ENCODE measurements at regions not wholly inside any gene's neighbourhood (a gene's known extent, or its start where the extent isn't known, plus 50 kb on each side); places are given as distances from the start of the nearest gene placed in this dataset.

DNA sequence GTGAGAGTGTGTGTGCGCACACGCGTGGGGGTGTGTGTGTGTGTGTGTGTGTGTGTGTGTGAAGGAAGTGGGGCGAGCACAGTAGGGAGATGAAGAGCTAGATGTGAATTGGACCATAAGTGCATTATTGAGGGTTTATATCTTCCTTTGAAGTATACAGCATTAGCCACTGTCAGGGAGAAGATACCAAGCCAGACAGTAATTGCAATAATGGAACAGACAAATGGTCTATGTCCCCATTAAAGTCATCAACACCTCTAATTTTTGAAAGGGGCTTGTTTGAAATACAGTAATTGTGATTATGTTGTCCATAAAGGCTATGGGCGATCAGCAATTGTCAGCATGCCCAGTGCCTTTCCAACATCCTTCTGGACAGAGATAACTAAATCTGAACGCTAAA lies 429.2 kb upstream of the NR2F2 start:
- H3K4me3 ChIP-seq (ENCODE audit: severe bottlenecking): no peak overlapping the region
- ATAC-seq (ENCODE audit: low read depth) (no peak), DNase-seq (ENCODE audit: low spot score) (no peak)
- H3K36me3 ChIP-seq (ENCODE audit: low read depth): no peaks in the 10 kb centered on the region
- no peaks in the 10 kb centered on the region for H3K9me3 ChIP-seq (ENCODE audit: severe bottlenecking)
- no peaks in the 10 kb centered on the region for H3K27me3 ChIP-seq (ENCODE audit: insufficient read depth, poor library complexity, severe bottlenecking)
- TF ChIP-seq, protein P1, sequence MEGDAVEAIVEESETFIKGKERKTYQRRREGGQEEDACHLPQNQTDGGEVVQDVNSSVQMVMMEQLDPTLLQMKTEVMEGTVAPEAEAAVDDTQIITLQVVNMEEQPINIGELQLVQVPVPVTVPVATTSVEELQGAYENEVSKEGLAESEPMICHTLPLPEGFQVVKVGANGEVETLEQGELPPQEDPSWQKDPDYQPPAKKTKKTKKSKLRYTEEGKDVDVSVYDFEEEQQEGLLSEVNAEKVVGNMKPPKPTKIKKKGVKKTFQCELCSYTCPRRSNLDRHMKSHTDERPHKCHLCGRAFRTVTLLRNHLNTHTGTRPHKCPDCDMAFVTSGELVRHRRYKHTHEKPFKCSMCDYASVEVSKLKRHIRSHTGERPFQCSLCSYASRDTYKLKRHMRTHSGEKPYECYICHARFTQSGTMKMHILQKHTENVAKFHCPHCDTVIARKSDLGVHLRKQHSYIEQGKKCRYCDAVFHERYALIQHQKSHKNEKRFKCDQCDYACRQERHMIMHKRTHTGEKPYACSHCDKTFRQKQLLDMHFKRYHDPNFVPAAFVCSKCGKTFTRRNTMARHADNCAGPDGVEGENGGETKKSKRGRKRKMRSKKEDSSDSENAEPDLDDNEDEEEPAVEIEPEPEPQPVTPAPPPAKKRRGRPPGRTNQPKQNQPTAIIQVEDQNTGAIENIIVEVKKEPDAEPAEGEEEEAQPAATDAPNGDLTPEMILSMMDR (IDR thresholded peaks at IDR 0.05; ENCODE audit: poor library complexity, severe bottlenecking): no peak
- H3K27ac ChIP-seq (ENCODE audit: poor library complexity, severe bottlenecking): no peak overlapping the region
- no peaks in the 10 kb centered on the region for H3K4me1 ChIP-seq (ENCODE audit: insufficient read depth, poor library complexity, severe bottlenecking)

DNA sequence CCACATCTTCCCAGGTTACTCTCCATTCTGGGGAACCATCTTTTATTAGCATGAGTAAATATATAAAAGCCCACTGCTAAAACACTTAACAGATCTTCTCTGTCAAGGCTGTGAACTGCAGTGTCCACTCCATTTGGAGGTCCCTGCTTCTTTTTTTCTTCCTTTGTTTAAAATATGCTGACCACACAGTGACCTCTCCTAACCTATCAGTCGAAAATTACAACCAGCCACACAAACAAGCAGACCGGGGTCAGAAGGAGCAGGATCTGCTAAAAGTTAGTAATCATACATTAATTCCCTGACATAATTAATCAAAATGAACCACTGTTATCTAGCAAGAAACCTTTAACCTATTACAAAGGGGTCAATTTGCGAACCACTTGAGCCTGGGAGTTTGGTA lies 427.9 kb upstream of the NR2F2 start:
- DNase-seq (ENCODE audit: low spot score) (no peak), ATAC-seq (ENCODE audit: low read depth) (no peak)
- no peak overlapping the region for H3K4me3 ChIP-seq (ENCODE audit: severe bottlenecking)
- H3K4me1 ChIP-seq (ENCODE audit: insufficient read depth, poor library complexity, severe bottlenecking): no peaks in the 10 kb centered on the region
- no peaks in the 10 kb centered on the region for H3K36me3 ChIP-seq (ENCODE audit: low read depth)
- no peak overlapping the region for H3K27ac ChIP-seq (ENCODE audit: poor library complexity, severe bottlenecking)
- H3K27me3 ChIP-seq (ENCODE audit: insufficient read depth, poor library complexity, severe bottlenecking): no peaks in the 10 kb centered on the region
- H3K9me3 ChIP-seq (ENCODE audit: severe bottlenecking): no peaks in the 10 kb centered on the region
- TF ChIP-seq, protein P1 (IDR thresholded peaks at IDR 0.05; ENCODE audit: poor library complexity, severe bottlenecking): no peak

DNA sequence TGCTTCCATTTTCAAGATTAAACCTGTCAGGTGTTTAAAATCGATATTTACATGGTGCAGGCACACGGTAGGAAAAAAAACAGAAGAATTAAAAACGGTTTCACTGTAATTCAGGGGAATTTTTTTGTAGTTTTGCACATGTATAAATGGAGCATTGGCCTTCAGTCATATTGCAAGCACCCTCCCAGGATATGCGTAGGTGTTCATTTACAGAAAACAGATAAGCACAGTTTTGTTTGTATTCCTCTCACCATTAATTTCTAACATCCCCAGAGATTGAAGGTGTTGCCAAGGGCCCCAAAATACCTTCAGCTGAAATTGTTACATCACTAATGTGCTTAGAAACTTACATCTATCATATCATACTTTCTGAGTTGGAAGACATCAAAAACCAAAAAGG lies 427.1 kb upstream of the NR2F2 start:
- DNase-seq (ENCODE audit: low spot score) (no peak), ATAC-seq (ENCODE audit: low read depth) (no peak)
- Histone ChIP-seq H3K27ac (ENCODE audit: poor library complexity, severe bottlenecking) (no peak overlapping the region), H3K27me3 (ENCODE audit: insufficient read depth, poor library complexity, severe bottlenecking) (no peaks in the 10 kb centered on the region), H3K4me1 (ENCODE audit: insufficient read depth, poor library complexity, severe bottlenecking) (no peaks in the 10 kb centered on the region), H3K36me3 (ENCODE audit: low read depth) (no peaks in the 10 kb centered on the region), H3K9me3 (ENCODE audit: severe bottlenecking) (no peaks in the 10 kb centered on the region), H3K4me3 (ENCODE audit: severe bottlenecking) (no peak overlapping the region)
- TF ChIP-seq, protein P1 (IDR thresholded peaks at IDR 0.05; ENCODE audit: poor library complexity, severe bottlenecking): no peak

DNA sequence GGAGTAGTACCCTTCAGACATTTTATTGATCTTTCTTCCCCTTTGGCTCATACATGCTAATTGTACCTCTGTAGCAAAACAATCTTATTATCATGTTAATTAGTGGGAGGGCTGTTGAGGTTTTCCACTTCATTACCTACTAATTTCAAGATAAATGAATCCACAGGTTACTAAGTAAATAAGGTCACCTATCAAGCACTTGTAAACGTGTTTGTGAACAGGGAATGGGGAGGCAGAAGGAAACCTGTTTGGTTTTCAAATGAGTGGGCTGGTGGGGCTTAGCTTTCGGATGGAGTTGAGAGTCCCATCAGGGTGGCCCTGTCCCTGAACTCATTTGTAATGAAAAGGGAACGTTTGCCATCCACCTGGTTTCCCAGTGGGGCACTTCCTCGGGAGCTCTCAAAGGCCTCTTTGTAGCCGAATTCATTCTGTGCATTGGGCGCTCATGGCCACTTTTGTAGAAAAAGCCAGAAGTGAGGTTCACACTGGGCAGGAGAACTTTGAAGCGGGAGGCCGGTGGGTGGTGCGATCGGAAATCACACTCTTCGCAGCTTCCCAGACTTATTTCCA lies 419.8 kb upstream of the NR2F2 start:
- Histone ChIP-seq H3K4me3 (ENCODE audit: severe bottlenecking) (no peak overlapping the region), H3K4me1 (ENCODE audit: insufficient read depth, poor library complexity, severe bottlenecking) (no peaks in the 10 kb centered on the region), H3K36me3 (ENCODE audit: low read depth) (no peaks in the 10 kb centered on the region), H3K27ac (ENCODE audit: poor library complexity, severe bottlenecking) (no peak overlapping the region), H3K27me3 (ENCODE audit: insufficient read depth, poor library complexity, severe bottlenecking) (no peaks in the 10 kb centered on the region), H3K9me3 (ENCODE audit: severe bottlenecking) (no peaks in the 10 kb centered on the region)
- DNase-seq (ENCODE audit: low spot score): no peak
- TF ChIP-seq, protein P1 (IDR thresholded peaks at IDR 0.05; ENCODE audit: poor library complexity, severe bottlenecking): no peak
- ATAC-seq (ENCODE audit: low read depth): no peak

DNA sequence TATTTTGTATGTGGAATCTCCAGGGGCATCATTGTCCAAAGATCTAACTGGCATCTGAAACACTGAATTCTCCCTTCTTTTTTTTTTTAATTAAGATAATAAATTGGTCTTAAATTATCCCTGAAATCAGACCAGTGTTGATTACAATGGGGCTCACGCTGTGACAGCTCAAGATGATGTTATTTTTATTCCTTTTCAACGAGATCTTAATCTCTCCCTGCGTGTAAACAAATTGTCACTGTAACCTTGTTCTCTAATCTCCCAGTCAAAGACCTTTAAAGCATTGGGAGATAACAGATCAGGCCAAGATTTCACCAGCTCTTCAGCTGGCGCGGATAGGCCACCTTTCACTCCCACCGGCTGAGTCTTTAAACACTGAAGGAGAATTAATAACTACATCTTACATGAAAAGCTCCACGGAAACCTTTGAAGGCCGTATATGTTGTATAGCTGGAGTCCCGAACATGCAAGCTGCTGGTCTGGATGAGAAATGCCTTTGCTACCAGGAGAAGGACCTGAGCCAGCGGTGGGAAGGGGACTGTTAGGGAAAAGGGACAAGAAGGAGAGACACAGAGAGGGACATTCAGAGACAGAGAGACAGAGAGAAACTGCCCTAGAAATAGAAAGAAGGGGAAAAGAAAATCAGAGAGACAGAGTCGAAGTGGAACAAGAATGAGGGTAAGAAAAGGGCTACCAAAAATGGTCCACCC lies 418.8 kb upstream of the NR2F2 start:
- Histone ChIP-seq H3K4me3 (ENCODE audit: severe bottlenecking) (no peak overlapping the region), H3K27me3 (ENCODE audit: insufficient read depth, poor library complexity, severe bottlenecking) (no peaks in the 10 kb centered on the region), H3K36me3 (ENCODE audit: low read depth) (no peaks in the 10 kb centered on the region), H3K9me3 (ENCODE audit: severe bottlenecking) (no peaks in the 10 kb centered on the region), H3K27ac (ENCODE audit: poor library complexity, severe bottlenecking) (no peak overlapping the region), H3K4me1 (ENCODE audit: insufficient read depth, poor library complexity, severe bottlenecking) (no peaks in the 10 kb centered on the region)
- TF ChIP-seq, protein P1 (IDR thresholded peaks at IDR 0.05; ENCODE audit: poor library complexity, severe bottlenecking): no peak
- ATAC-seq (ENCODE audit: low read depth) (no peak), DNase-seq (ENCODE audit: low spot score) (no peak)
